ENCODE measurements at regions not wholly inside any gene's neighbourhood (a gene's known extent, or its start where the extent isn't known, plus 50 kb on each side); places are given as distances from the start of the nearest gene placed in this dataset.

DNA sequence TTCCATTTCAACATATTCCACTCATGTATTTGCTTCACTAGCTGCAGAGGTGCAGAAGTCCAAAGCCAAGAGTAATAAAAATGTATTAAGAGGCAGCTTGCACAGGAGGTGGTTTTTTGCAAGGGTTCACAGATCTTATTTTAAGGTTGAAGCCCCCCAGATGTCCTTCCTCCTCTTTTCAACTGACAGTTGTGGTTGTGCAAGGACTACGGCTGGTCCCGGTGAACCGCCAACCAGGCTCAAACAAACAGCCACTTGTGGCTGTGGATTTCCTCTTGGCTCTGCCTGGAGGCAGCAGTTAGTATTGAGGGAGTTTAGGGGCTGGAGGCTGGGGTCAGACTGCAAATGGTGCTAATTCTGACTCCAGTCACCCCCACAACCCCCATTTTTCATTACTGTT is 240.7 kb upstream of the TBC1D5 start:
- Mint-ChIP-seq H3K9me3 (no peaks in the 10 kb centered on the region), H3K36me3 (ENCODE audit: low read depth) (no peaks in the 10 kb centered on the region), H3K4me3 (no peak overlapping the region), H3K27me3 (peaks cover 16% of the 10 kb centered on the region), H3K4me1 (no peaks in the 10 kb centered on the region), H3K27ac (no peak overlapping the region)
- ATAC-seq (replicated peaks), result no peak

DNA sequence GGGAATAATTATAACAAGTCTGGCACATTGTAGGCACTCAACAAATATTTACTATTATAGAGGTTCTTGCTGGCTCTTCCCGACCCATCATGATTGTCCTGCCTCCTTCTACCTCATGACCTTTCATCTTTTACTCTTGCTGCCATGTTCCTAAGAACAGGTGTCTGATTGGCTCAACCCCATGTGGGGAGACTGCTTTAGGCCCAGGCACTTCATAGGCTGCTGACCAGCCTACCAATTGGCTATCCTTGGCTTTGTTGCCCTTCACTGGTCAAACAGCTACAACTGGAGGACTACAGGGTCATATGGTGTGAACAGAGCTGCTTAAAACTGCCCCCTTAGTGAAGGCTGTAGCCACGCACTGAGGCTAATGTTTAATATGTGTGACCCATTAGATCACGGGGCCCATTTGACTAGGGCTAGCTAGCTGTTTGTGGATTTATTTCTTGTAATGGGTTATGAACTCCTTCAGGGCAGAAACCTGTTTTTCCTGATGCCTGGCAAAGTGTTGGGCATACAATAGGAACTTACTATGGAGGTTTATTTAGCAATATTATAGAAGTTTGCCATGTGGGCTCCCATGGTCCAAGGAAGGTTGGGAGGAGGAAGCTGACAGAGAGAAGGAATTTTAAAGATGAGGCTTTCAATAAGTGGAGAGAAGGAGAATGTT is 239.9 kb upstream of the TBC1D5 start:
- peaks cover 20% of the 10 kb centered on the region for H3K27me3 Mint-ChIP-seq
- H3K36me3 Mint-ChIP-seq (ENCODE audit: low read depth), result no peaks in the 10 kb centered on the region
- ATAC-seq (replicated peaks), result no peak
- no peak overlapping the region for H3K27ac Mint-ChIP-seq
- no peaks in the 10 kb centered on the region for H3K4me1 Mint-ChIP-seq
- no peaks in the 10 kb centered on the region for H3K9me3 Mint-ChIP-seq
- no peak overlapping the region for H3K4me3 Mint-ChIP-seq

GRCh38 chr3:17980863-17981262 is 238.4 kb upstream of the TBC1D5 start:
- no peak for ATAC-seq (replicated peaks)
- Mint-ChIP-seq H3K27ac (no peak overlapping the region), H3K4me3 (no peak overlapping the region), H3K9me3 (no peaks in the 10 kb centered on the region), H3K27me3 (peaks cover 20% of the 10 kb centered on the region), H3K36me3 (ENCODE audit: low read depth) (no peaks in the 10 kb centered on the region), H3K4me1 (no peaks in the 10 kb centered on the region)

GRCh38 chr3:17979911-17980310 is 237.5 kb upstream of the TBC1D5 start:
- no peak overlapping the region for H3K4me3 Mint-ChIP-seq
- peaks cover 20% of the 10 kb centered on the region for H3K27me3 Mint-ChIP-seq
- no peaks in the 10 kb centered on the region for H3K36me3 Mint-ChIP-seq (ENCODE audit: low read depth)
- H3K27ac Mint-ChIP-seq, result no peak overlapping the region
- no peaks in the 10 kb centered on the region for H3K4me1 Mint-ChIP-seq
- H3K9me3 Mint-ChIP-seq, result no peaks in the 10 kb centered on the region
- ATAC-seq (replicated peaks), result no peak

- ATAC-seq (replicated peaks), result no peak
- no peaks in the 10 kb centered on the region for H3K4me1 Mint-ChIP-seq
- no peaks in the 10 kb centered on the region for H3K36me3 Mint-ChIP-seq (ENCODE audit: low read depth)
- H3K9me3 Mint-ChIP-seq, result no peaks in the 10 kb centered on the region
- H3K4me3 Mint-ChIP-seq, result no peak overlapping the region
- no peak overlapping the region for H3K27ac Mint-ChIP-seq
- peaks cover 20% of the 10 kb centered on the region for H3K27me3 Mint-ChIP-seq
Measured at GRCh38 chr3:17979252-17979651, 236.8 kb upstream of the TBC1D5 start.

- no peak overlapping the region for H3K27ac Mint-ChIP-seq
Measured at GRCh38 chr3:17974206-17974841, 231.9 kb upstream of the TBC1D5 start.

GRCh38 chr3:17972959-17973906 is 230.8 kb upstream of the TBC1D5 start:
- no peak overlapping the region for H3K27ac Mint-ChIP-seq
- H3K27me3 Mint-ChIP-seq, result peaks cover 8% of the 10 kb centered on the region
- ATAC-seq (replicated peaks), result no peak
- H3K9me3 Mint-ChIP-seq, result no peaks in the 10 kb centered on the region
- H3K4me1 Mint-ChIP-seq, result no peaks in the 10 kb centered on the region
- H3K36me3 Mint-ChIP-seq (ENCODE audit: low read depth), result no peaks in the 10 kb centered on the region
- H3K4me3 Mint-ChIP-seq, result no peak overlapping the region

More at GRCh38 chr3:17974206-17974841, 231.9 kb upstream of the TBC1D5 start:
- Mint-ChIP-seq H3K36me3 (ENCODE audit: low read depth) (no peaks in the 10 kb centered on the region), H3K9me3 (no peaks in the 10 kb centered on the region), H3K27me3 (peaks cover 11% of the 10 kb centered on the region), H3K4me3 (no peak overlapping the region), H3K4me1 (no peaks in the 10 kb centered on the region)
- no peak for ATAC-seq (replicated peaks)

DNA sequence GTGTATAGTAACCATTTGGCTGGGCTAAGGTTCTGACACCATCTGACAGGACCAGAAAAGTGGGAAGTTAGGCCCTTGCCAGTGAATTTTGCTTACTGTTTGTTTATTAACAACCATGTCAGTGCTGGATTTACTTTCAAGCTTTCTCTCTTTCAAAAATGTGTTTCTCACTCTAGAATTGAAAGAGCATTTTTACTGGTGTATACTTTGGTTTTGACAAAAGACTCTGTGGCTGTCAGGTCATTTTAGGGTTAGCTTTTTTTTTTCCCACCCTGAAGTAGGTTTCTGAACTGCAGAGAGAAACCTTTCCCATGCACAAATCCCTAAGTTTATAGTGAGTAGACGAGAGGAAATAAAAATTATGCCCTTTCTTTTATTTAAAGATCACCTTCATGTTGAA is 230.0 kb upstream of the TBC1D5 start:
- no peak for ATAC-seq (replicated peaks)
- no peak overlapping the region for H3K27ac Mint-ChIP-seq
- H3K9me3 Mint-ChIP-seq, result no peaks in the 10 kb centered on the region
- H3K4me3 Mint-ChIP-seq, result no peak overlapping the region
- H3K4me1 Mint-ChIP-seq, result no peaks in the 10 kb centered on the region
- H3K36me3 Mint-ChIP-seq (ENCODE audit: low read depth), result no peaks in the 10 kb centered on the region
- H3K27me3 Mint-ChIP-seq, result peaks cover 5% of the 10 kb centered on the region

DNA sequence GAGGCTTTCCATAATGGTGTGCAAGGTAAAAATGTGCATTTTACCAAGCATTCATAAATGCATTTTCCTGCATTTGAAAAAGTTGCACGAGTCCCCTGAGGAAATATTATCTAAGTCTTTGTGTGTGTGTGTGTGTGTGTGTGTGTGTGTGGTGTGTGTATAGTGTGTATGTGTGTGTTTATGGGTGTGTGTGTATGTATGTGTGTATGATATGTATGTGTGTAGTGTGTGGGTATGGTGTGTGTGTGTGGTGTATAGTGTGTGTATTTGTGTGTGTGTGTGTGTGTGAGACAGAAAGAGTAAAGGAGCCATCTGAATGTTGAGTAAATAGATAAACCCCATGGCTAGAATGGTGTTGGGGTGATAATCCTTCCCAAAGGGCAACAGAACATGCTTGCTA is 229.6 kb upstream of the TBC1D5 start:
- no peak overlapping the region for H3K4me3 Mint-ChIP-seq
- no peak overlapping the region for H3K27ac Mint-ChIP-seq
- no peaks in the 10 kb centered on the region for H3K4me1 Mint-ChIP-seq
- no peaks in the 10 kb centered on the region for H3K9me3 Mint-ChIP-seq
- no peaks in the 10 kb centered on the region for H3K36me3 Mint-ChIP-seq (ENCODE audit: low read depth)
- ATAC-seq (replicated peaks), result no peak
- peaks cover 8% of the 10 kb centered on the region for H3K27me3 Mint-ChIP-seq

GRCh38 chr3:17969985-17970568 is 227.6 kb upstream of the TBC1D5 start:
- H3K4me3 Mint-ChIP-seq, result no peak overlapping the region
- no peaks in the 10 kb centered on the region for H3K36me3 Mint-ChIP-seq (ENCODE audit: low read depth)
- H3K27ac Mint-ChIP-seq, result no peak overlapping the region
- no peaks in the 10 kb centered on the region for H3K4me1 Mint-ChIP-seq
- ATAC-seq (replicated peaks), result no peak
- H3K27me3 Mint-ChIP-seq, result peaks cover 8% of the 10 kb centered on the region
- no peaks in the 10 kb centered on the region for H3K9me3 Mint-ChIP-seq

DNA sequence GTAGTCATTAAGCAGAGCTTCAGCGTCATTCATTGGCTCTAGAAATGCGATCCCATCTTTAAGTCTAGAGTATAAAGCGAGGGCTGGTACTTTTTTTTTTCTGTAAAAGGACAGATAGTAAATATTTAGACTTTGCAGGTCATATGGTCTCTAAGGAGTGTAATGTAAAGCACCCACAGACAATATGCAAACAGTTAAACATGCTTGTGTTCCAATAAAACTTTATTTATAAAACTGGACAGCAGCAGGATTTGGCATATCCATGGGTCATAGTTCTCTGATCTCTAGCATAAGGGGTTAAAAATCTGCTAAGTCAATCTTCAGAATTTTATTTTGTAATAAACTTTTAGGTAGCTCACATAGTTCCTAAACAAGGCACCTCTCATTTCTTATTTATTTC is 226.8 kb upstream of the TBC1D5 start:
- H3K36me3 Mint-ChIP-seq (ENCODE audit: low read depth), result no peaks in the 10 kb centered on the region
- ATAC-seq (replicated peaks), result no peak
- no peaks in the 10 kb centered on the region for H3K9me3 Mint-ChIP-seq
- H3K4me1 Mint-ChIP-seq, result no peaks in the 10 kb centered on the region
- H3K4me3 Mint-ChIP-seq, result no peak overlapping the region
- H3K27ac Mint-ChIP-seq, result no peak overlapping the region
- peaks cover 8% of the 10 kb centered on the region for H3K27me3 Mint-ChIP-seq

GRCh38 chr3:17967953-17968607 is 225.6 kb upstream of the TBC1D5 start:
- Mint-ChIP-seq H3K4me3 (no peak overlapping the region), H3K4me1 (no peaks in the 10 kb centered on the region), H3K27ac (no peak overlapping the region), H3K36me3 (ENCODE audit: low read depth) (no peaks in the 10 kb centered on the region), H3K9me3 (no peaks in the 10 kb centered on the region), H3K27me3 (peaks cover 8% of the 10 kb centered on the region)
- no peak for ATAC-seq (replicated peaks)

DNA sequence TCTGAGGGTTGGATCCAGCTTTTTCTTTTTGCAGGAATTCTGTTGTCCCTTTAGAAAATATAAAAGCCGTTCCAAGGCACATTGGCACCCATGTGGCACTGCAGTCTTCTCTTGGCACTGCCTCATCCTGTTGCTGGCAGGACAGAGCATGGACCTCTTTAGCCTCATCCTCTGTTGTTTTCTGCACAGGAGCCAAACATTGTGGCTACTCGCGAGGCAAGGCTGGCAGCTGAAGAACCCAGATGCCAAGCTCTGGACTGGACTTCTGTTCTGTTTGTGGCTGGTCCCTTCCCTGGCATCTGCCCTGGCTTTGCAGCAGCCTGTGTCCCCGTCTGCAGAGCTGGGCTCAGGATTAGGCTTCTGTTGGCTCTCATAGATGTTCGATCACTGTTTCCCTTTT is 224.7 kb upstream of the TBC1D5 start:
- Mint-ChIP-seq H3K9me3 (no peaks in the 10 kb centered on the region), H3K27ac (no peak overlapping the region), H3K4me1 (no peaks in the 10 kb centered on the region), H3K27me3 (peaks cover 10% of the 10 kb centered on the region), H3K4me3 (no peak overlapping the region), H3K36me3 (ENCODE audit: low read depth) (no peaks in the 10 kb centered on the region)
- ATAC-seq (replicated peaks), result no peak

DNA sequence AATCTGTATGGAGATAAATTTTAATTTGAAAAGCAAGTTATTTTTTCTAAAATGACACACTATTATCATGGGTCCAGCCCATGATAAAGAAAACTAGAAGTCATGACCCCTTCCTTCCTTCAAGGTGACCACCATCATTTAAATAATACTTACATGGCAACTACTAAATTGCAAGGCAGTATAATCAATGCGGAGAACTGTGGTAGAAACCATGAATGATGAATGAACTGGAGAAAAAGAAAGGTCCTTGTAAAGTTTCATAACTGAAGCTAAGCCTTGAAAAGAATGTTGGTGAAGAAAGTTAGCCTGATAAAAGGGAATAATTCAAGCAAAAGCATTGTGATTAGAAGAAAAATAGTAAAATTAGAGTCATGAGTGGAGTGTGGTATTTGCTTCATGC is 222.9 kb upstream of the TBC1D5 start:
- Mint-ChIP-seq H3K36me3 (ENCODE audit: low read depth) (no peaks in the 10 kb centered on the region), H3K4me3 (no peak overlapping the region), H3K4me1 (no peaks in the 10 kb centered on the region), H3K27ac (no peak overlapping the region), H3K27me3 (peaks cover 7% of the 10 kb centered on the region), H3K9me3 (no peaks in the 10 kb centered on the region)
- ATAC-seq (replicated peaks), result no peak

Measured in activated T-helper 17 cell treated with anti-CD3 and anti-CD28 coated beads, Interleukin-2, amount 50 U/mL, for 72 hours (primary cell).